ENCODE measurements at regions not wholly inside any gene's neighbourhood (a gene's known extent, or its start where the extent isn't known, plus 50 kb on each side); places are given as distances from the start of the nearest gene placed in this dataset.
"Not testable (repeated sequence)": the region's sequence is repeated elsewhere in the genome, so short reads cannot be mapped to it uniquely, and the experiment has no call there.

- no peak for TF ChIP-seq CTCF (IDR thresholded peaks at IDR 0.05; ENCODE audit: borderline replicate concordance)
- DNase-seq: no peak
- Histone ChIP-seq H3K9me3 (replicated peaks) (no peaks in the 10 kb centered on the region), H3K27me3 (ENCODE audit: low read depth) (no peaks in the 10 kb centered on the region), H3K27ac (replicated peaks) (no peak overlapping the region), H3K36me3 (no peaks in the 10 kb centered on the region), H3K4me1 (peaks cover 20% of the 10 kb centered on the region), H3K4me3 (no peak overlapping the region)
- intact Hi-C loops (cut with micrococcal nuclease): no loop called here
Measured at GRCh38 chr10:20593649-20594048, 303.5 kb downstream of the NEBL start.

- H3K4me3 ChIP-seq: no peak overlapping the region
- intact Hi-C loops (cut with micrococcal nuclease): no loop called here
- H3K9me3 ChIP-seq (replicated peaks): peaks cover 46% of the 10 kb centered on the region
- no peak for DNase-seq
- no peaks in the 10 kb centered on the region for H3K4me1 ChIP-seq
- no peaks in the 10 kb centered on the region for H3K27me3 ChIP-seq (ENCODE audit: low read depth)
- H3K36me3 ChIP-seq: no peaks in the 10 kb centered on the region
- H3K27ac ChIP-seq (replicated peaks): no peak overlapping the region
- TF ChIP-seq CTCF (IDR thresholded peaks at IDR 0.05; ENCODE audit: borderline replicate concordance): no peak
Measured at GRCh38 chr10:20582041-20582440, 315.1 kb downstream of the NEBL start.

- H3K36me3 ChIP-seq: no peaks in the 10 kb centered on the region
- DNase-seq: no peak
Measured at GRCh38 chr10:20573924-20574323, 323.2 kb downstream of the NEBL start.

GRCh38 chr10:20555990-20556389, 341.1 kb downstream of the NEBL start:
- H3K4me1 ChIP-seq; DNase-seq; H3K27ac ChIP-seq (replicated peaks); H3K36me3 ChIP-seq; intact Hi-C loops (cut with micrococcal nuclease); H3K4me3 ChIP-seq; H3K9me3 ChIP-seq (replicated peaks); H3K27me3 ChIP-seq (ENCODE audit: low read depth): not testable (repeated sequence)

More at GRCh38 chr10:20573924-20574323, 323.2 kb downstream of the NEBL start:
- H3K27ac ChIP-seq (replicated peaks): no peak overlapping the region
- intact Hi-C loops (cut with micrococcal nuclease): no loop called here
- H3K4me3 ChIP-seq: no peak overlapping the region
- no peaks in the 10 kb centered on the region for H3K4me1 ChIP-seq
- no peaks in the 10 kb centered on the region for H3K27me3 ChIP-seq (ENCODE audit: low read depth)
- no peaks in the 10 kb centered on the region for H3K9me3 ChIP-seq (replicated peaks)
- TF ChIP-seq CTCF (IDR thresholded peaks at IDR 0.05; ENCODE audit: borderline replicate concordance): no peak

- no peak for TF ChIP-seq CTCF (IDR thresholded peaks at IDR 0.05; ENCODE audit: borderline replicate concordance)
- intact Hi-C loops (cut with micrococcal nuclease): no loop called here
- Histone ChIP-seq H3K4me1 (no peaks in the 10 kb centered on the region), H3K27me3 (ENCODE audit: low read depth) (no peaks in the 10 kb centered on the region), H3K9me3 (replicated peaks) (no peaks in the 10 kb centered on the region), H3K36me3 (no peaks in the 10 kb centered on the region), H3K4me3 (no peak overlapping the region), H3K27ac (replicated peaks) (no peak overlapping the region)
- no peak for DNase-seq
Measured at GRCh38 chr10:20552382-20552781, 344.7 kb downstream of the NEBL start.

- TF ChIP-seq CTCF (IDR thresholded peaks at IDR 0.05; ENCODE audit: borderline replicate concordance): no peak
- DNase-seq: no peak
- Histone ChIP-seq H3K36me3 (no peaks in the 10 kb centered on the region), H3K4me1 (no peaks in the 10 kb centered on the region), H3K27me3 (ENCODE audit: low read depth) (no peaks in the 10 kb centered on the region), H3K4me3 (no peak overlapping the region), H3K9me3 (replicated peaks) (no peaks in the 10 kb centered on the region), H3K27ac (replicated peaks) (no peak overlapping the region)
- intact Hi-C loops (cut with micrococcal nuclease): no loop called here
Measured at GRCh38 chr10:20551761-20552160, 345.4 kb downstream of the NEBL start.

All from left ventricle myocardium inferior (tissue), 1 donor.